Mesendoderm (in vitro differentiated cells): ENCODE measurements at regions not wholly inside any gene's neighbourhood (a gene's known extent, or its start where the extent isn't known, plus 50 kb on each side); places are given as distances from the start of the nearest gene placed in this dataset.

ENCODE experiments used
- DNase-seq: peaks from one replicate; pipeline ENCODE4 v3.0.0; 2013
- H2AK5ac ChIP-seq: 2 replicates; pipeline ENCODE4 v1.6.1; 2013; ENCODE audit warnings: low read length, inconsistent platforms
- H2BK120ac ChIP-seq: 2 replicates; pipeline ENCODE4 v1.6.1; 2013; ENCODE audit warnings: low read depth, mild to moderate bottlenecking, low read length, moderate library complexity, mixed read lengths
- H2BK15ac ChIP-seq: replicated peaks from 2 replicates; pipeline ENCODE4 v1.6.1; 2013; ENCODE audit warnings: low read depth, mild to moderate bottlenecking, moderate library complexity
- H2BK5ac ChIP-seq: 2 replicates; pipeline ENCODE4 v1.6.1; 2013; ENCODE audit warnings: low read length, inconsistent platforms
- H3K18ac ChIP-seq: 2 replicates; pipeline ENCODE4 v1.6.1; 2013; ENCODE audit warnings: mild to moderate bottlenecking, low read length, mixed read lengths
- H3K23ac ChIP-seq: one replicate; pipeline ENCODE4 v1.6.1; 2013; ENCODE audit warnings: low read length
- H3K27ac ChIP-seq: 2 replicates; pipeline ENCODE4 v1.5.1; 2013; ENCODE audit warnings: low read depth, mild to moderate bottlenecking, inconsistent platforms, low read length, moderate library complexity
- H3K27me3 ChIP-seq: 2 replicates; pipeline ENCODE4 v1.6.1; 2013; ENCODE audit warnings: low read length, control low read depth, mild to moderate bottlenecking, inconsistent platforms; ENCODE audit not compliant: insufficient read depth, poor library complexity
- H3K36me3 ChIP-seq: 2 replicates; pipeline ENCODE4 v1.6.1; 2013; ENCODE audit warnings: low read length, inconsistent platforms; ENCODE audit not compliant: control insufficient read depth, insufficient read depth
- H3K4ac ChIP-seq: one replicate; pipeline ENCODE4 v1.6.1; 2013; ENCODE audit warnings: low read depth, mild to moderate bottlenecking, low read length, moderate library complexity
- H3K4me1 ChIP-seq: 2 replicates; pipeline ENCODE4 v1.6.1; 2013; ENCODE audit warnings: low read depth, low read length, inconsistent platforms; ENCODE audit not compliant: control insufficient read depth
- H3K4me2 ChIP-seq: 2 replicates; pipeline ENCODE4 v1.6.1; 2013; ENCODE audit warnings: low read length
- H3K4me3 ChIP-seq: 2 replicates; pipeline ENCODE4 v1.5.1; 2013; ENCODE audit warnings: mild to moderate bottlenecking, low read length
- H3K56ac ChIP-seq: one replicate; pipeline ENCODE4 v1.6.1; 2013; ENCODE audit warnings: low read length
- H3K79me1 ChIP-seq: 2 replicates; pipeline ENCODE4 v1.6.1; 2013; ENCODE audit warnings: low read length, inconsistent platforms
- H3K79me2 ChIP-seq: 2 replicates; pipeline ENCODE4 v1.6.1; 2013; ENCODE audit warnings: mild to moderate bottlenecking, low read length; ENCODE audit not compliant: control insufficient read depth, insufficient read depth
- H3K9ac ChIP-seq: 2 replicates; pipeline ENCODE4 v1.6.1; 2013; ENCODE audit warnings: low read length, inconsistent platforms
- H4K5ac ChIP-seq: one replicate; pipeline ENCODE4 v1.6.1; 2013; ENCODE audit warnings: low read length
- H4K8ac ChIP-seq: one replicate; pipeline ENCODE4 v1.6.1; 2013; ENCODE audit warnings: low read depth, mild to moderate bottlenecking, control low read depth, low read length, moderate library complexity
- WGBS: extraction: QIAGEN DNeasy Blood & Tissue Kit; methylation state at CpG from one replicate; pipeline ENCODE4 v1.1.7; 2013; ENCODE audit warnings: low lambda C conversion rate, missing lambda C conversion rate; ENCODE audit not compliant: insufficient coverage; ENCODE audit errors: extremely low coverage; 5-methylcytosine and 5-hydroxymethylcytosine counted together

GRCh38 chr4:125836597-125837195 is 521.9 kb downstream of the FAT4 start:
- Histone ChIP-seq H2BK5ac (no peak overlapping the region), H3K23ac (no peak overlapping the region), H3K79me2 (no peaks in the 10 kb centered on the region), H3K79me1 (no peaks in the 10 kb centered on the region), H3K56ac (no peak overlapping the region), H4K5ac (no peak overlapping the region), H3K27ac (no peak overlapping the region), H2AK5ac (no peak overlapping the region), H3K4me3 (no peak overlapping the region), H3K18ac (no peak overlapping the region), H3K36me3 (no peaks in the 10 kb centered on the region), H2BK15ac (no peak overlapping the region), H3K4ac (no peak overlapping the region), H3K4me1 (no peaks in the 10 kb centered on the region), H4K8ac (no peak overlapping the region), H2BK120ac (no peak overlapping the region), H3K9ac (no peak overlapping the region), H3K4me2 (no peak overlapping the region), H3K27me3 (no peaks in the 10 kb centered on the region)
- no peak for DNase-seq
- WGBS: 100% methylated on average over 2 of the region's 4 CpGs

GRCh38 chr4:125837493-125838201 is 522.9 kb downstream of the FAT4 start:
- Histone ChIP-seq H3K27me3 (no peaks in the 10 kb centered on the region), H3K27ac (no peak overlapping the region), H3K9ac (no peak overlapping the region), H3K4ac (no peak overlapping the region), H3K4me1 (no peaks in the 10 kb centered on the region), H3K18ac (no peak overlapping the region), H3K4me2 (no peak overlapping the region), H2BK5ac (no peak overlapping the region), H3K4me3 (no peak overlapping the region), H4K5ac (no peak overlapping the region), H3K23ac (no peak overlapping the region), H3K79me2 (no peaks in the 10 kb centered on the region), H2BK120ac (no peak overlapping the region), H2AK5ac (no peak overlapping the region), H3K36me3 (no peaks in the 10 kb centered on the region), H4K8ac (no peak overlapping the region), H3K79me1 (no peaks in the 10 kb centered on the region), H2BK15ac (no peak overlapping the region), H3K56ac (no peak overlapping the region)
- DNase-seq: no peak
- WGBS: no CpG with 5 or more reads among the region's 3 CpGs

- WGBS: 100% methylated on average over 2 of the region's 6 CpGs
- no peak overlapping the region for H2BK5ac ChIP-seq
- H3K4me3 ChIP-seq: no peak overlapping the region
- no peak overlapping the region for H4K8ac ChIP-seq
- no peaks in the 10 kb centered on the region for H3K4me1 ChIP-seq
- H3K36me3 ChIP-seq: no peaks in the 10 kb centered on the region
- no peaks in the 10 kb centered on the region for H3K27me3 ChIP-seq
- H3K4me2 ChIP-seq: no peak overlapping the region
- no peak overlapping the region for H4K5ac ChIP-seq
- no peak overlapping the region for H3K18ac ChIP-seq
- no peak overlapping the region for H3K23ac ChIP-seq
- no peak overlapping the region for H3K4ac ChIP-seq
- no peak overlapping the region for H3K9ac ChIP-seq
- no peak overlapping the region for H2BK15ac ChIP-seq
- no peak overlapping the region for H3K56ac ChIP-seq
- no peak overlapping the region for H2AK5ac ChIP-seq
- H3K79me2 ChIP-seq: no peaks in the 10 kb centered on the region
- no peak for DNase-seq
- H3K79me1 ChIP-seq: no peaks in the 10 kb centered on the region
- H3K27ac ChIP-seq: no peak overlapping the region
- no peak overlapping the region for H2BK120ac ChIP-seq
These were observed 523.4 kb downstream of the FAT4 start for GRCh38 chr4:125838202-125838601.

- H3K23ac ChIP-seq: no peak overlapping the region
- no peak overlapping the region for H3K4me3 ChIP-seq
- no peak overlapping the region for H4K5ac ChIP-seq
- no peaks in the 10 kb centered on the region for H3K4me1 ChIP-seq
- H3K27ac ChIP-seq: no peak overlapping the region
- H2BK120ac ChIP-seq: no peak overlapping the region
- no peak overlapping the region for H3K9ac ChIP-seq
- H2AK5ac ChIP-seq: no peak overlapping the region
- H3K56ac ChIP-seq: no peak overlapping the region
- H3K36me3 ChIP-seq: no peaks in the 10 kb centered on the region
- H4K8ac ChIP-seq: no peak overlapping the region
- H3K79me2 ChIP-seq: no peaks in the 10 kb centered on the region
- no peak overlapping the region for H3K4me2 ChIP-seq
- no peak overlapping the region for H3K4ac ChIP-seq
- no peak overlapping the region for H2BK15ac ChIP-seq
- no peak overlapping the region for H2BK5ac ChIP-seq
- H3K18ac ChIP-seq: no peak overlapping the region
- H3K79me1 ChIP-seq: no peaks in the 10 kb centered on the region
- H3K27me3 ChIP-seq: no peaks in the 10 kb centered on the region
- DNase-seq: no peak
These were observed 524.2 kb downstream of the FAT4 start for GRCh38 chr4:125838924-125839323.

- Histone ChIP-seq H3K27me3 (no peaks in the 10 kb centered on the region), H2BK15ac (no peak overlapping the region), H3K4me2 (no peak overlapping the region), H3K79me2 (no peaks in the 10 kb centered on the region), H3K18ac (no peak overlapping the region), H3K27ac (no peak overlapping the region), H2AK5ac (no peak overlapping the region), H3K79me1 (no peaks in the 10 kb centered on the region), H3K9ac (no peak overlapping the region), H4K5ac (no peak overlapping the region), H3K4me1 (no peaks in the 10 kb centered on the region), H4K8ac (no peak overlapping the region), H3K23ac (no peak overlapping the region), H2BK5ac (no peak overlapping the region), H3K36me3 (no peaks in the 10 kb centered on the region), H3K56ac (no peak overlapping the region), H3K4ac (no peak overlapping the region), H2BK120ac (no peak overlapping the region), H3K4me3 (no peak overlapping the region)
- DNase-seq: peak; percentile 48
These were observed 529.2 kb downstream of the FAT4 start for GRCh38 chr4:125843947-125844346.

DNA sequence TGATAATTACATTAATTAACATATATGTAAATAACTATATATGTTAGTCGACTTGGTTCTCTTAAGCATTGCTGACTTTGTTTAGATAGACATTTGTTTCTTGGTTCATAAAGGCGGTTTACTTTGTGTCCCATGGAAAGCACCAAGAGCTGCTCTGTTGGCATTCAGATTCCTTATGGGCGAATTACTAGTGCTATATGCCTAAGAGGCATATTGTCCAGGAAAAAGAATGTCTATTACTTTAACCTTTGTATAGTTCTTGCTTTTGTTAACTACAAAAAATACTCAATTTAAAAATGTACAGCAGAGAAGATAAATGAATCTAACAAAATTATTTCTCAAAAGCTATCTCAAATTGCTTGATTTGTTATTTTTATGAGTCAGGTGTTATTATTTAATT is 532.8 kb downstream of the FAT4 start:
- H4K8ac ChIP-seq: no peak overlapping the region
- no peak overlapping the region for H2BK120ac ChIP-seq
- H3K27ac ChIP-seq: no peak overlapping the region
- H3K79me1 ChIP-seq: no peaks in the 10 kb centered on the region
- no peaks in the 10 kb centered on the region for H3K36me3 ChIP-seq
- H3K23ac ChIP-seq: no peak overlapping the region
- no peak overlapping the region for H2BK15ac ChIP-seq
- H3K4me3 ChIP-seq: no peak overlapping the region
- no peak overlapping the region for H3K4ac ChIP-seq
- H3K79me2 ChIP-seq: no peaks in the 10 kb centered on the region
- no peak overlapping the region for H3K9ac ChIP-seq
- DNase-seq: no peak
- no peak overlapping the region for H2AK5ac ChIP-seq
- H3K4me2 ChIP-seq: no peak overlapping the region
- H3K27me3 ChIP-seq: no peaks in the 10 kb centered on the region
- H3K4me1 ChIP-seq: no peaks in the 10 kb centered on the region
- H4K5ac ChIP-seq: no peak overlapping the region
- no peak overlapping the region for H3K18ac ChIP-seq
- no peak overlapping the region for H2BK5ac ChIP-seq
- H3K56ac ChIP-seq: no peak overlapping the region
- whole genome bisulfite sequencing: no CpG with 5 or more reads among the region's 3 CpGs
